ENCODE measurements at regions not wholly inside any gene's neighbourhood (a gene's known extent, or its start where the extent isn't known, plus 50 kb on each side); places are given as distances from the start of the nearest gene placed in this dataset.
"Not testable (repeated sequence)": the region's sequence is repeated elsewhere in the genome, so short reads cannot be mapped to it uniquely, and the experiment has no call there.

DNA sequence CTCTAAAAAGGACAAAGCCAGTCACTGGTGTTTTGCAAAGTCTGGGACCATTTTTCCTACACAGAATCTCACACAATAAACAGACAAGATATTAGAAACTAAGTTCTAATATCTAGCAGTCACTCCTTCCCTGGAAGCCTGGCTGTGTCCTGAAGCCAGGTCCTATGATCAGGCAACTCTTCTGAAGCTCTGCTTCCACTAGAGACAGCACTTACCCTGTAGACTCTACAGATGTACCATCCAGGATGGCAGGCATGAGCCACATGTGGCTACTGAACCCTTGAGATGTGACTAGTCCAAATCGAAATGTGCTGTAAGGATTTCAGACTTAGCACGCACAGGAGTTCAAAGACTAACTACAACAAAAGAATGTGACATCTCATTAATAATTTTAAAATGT lies 110.3 kb upstream of the NBPF9 start:
- H3K36me3 ChIP-seq; H3K9me3 ChIP-seq (replicated peaks in 1 of 11); H3K27ac ChIP-seq; H3K4me1 ChIP-seq; H3K4me2 ChIP-seq; H3K4me3 ChIP-seq; H3K9ac ChIP-seq; H3K27me3 ChIP-seq; H4K20me1 ChIP-seq: not testable (repeated sequence)

DNA sequence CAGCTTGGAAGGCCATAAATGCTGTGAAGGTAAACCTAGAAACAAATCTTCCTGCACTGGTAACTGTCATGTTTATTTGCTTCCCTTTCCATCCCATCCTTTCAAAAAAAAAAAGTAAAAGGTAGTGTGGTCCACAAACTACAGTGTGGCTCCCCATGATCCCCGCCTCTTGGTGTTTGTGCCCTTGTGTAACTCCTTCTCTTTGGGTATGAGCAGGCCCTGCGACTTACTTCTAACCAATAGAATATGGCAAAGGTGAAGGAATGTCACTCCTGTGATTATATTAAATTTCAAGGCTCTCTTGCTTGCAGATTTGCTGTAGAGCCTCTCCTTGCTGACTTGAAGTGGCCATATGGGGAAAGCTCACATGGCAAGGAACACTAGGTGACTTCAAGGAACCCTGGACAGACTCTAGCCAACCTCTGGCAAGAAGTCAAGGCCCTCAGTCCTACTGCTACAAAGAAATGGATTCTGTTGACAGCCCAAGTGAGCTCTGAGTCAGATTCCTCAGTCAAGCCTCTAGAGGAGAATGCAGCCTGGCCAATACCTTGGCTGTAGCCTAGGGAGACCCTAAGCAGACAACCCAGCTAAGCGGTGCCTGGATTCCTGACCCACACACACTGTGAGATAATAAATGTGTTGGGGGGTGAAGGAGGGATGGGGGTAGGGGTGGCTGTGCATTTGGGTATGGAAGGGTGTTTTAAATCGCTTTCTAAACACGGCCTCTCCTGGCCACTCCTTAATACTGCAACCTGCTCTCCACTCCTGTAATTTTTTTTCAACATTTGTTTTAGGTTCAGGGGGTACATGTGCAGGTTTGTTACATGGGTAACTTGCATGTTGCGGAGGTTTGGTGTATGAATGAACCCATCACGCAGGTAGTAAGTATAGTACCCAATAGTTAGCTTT lies 115.0 kb upstream of the NBPF9 start:
- not testable (repeated sequence) for H4K20me1 ChIP-seq; H3K9ac ChIP-seq; H3K27ac ChIP-seq; H3K36me3 ChIP-seq; H3K4me1 ChIP-seq; H3K9me3 ChIP-seq (replicated peaks in 1 of 11); H3K4me2 ChIP-seq; H3K4me3 ChIP-seq; H3K27me3 ChIP-seq

DNA sequence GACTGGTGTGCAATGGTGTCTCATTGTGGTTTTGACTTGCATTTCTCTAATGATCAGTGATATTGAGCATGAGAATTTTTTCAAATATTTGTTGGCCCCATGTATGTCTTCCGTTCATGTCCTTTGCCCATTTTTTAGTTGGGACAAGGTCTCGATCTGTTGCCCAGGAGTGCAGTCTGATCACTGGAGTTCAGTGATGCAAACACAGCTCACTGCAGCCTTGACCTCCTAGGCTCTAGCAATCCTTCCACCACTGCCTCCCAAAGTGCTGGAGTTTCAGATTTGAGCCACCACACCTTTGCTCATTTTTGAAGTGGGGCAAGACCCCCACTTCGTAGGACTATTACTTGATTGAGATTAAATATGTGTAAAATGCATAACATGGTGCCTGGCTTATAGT lies 116.2 kb upstream of the NBPF9 start:
- H3K9ac ChIP-seq; H3K36me3 ChIP-seq; H3K27ac ChIP-seq; H3K4me3 ChIP-seq; H3K4me2 ChIP-seq; H4K20me1 ChIP-seq; H3K27me3 ChIP-seq; H3K9me3 ChIP-seq (replicated peaks in 1 of 11); H3K4me1 ChIP-seq: not testable (repeated sequence)

DNA sequence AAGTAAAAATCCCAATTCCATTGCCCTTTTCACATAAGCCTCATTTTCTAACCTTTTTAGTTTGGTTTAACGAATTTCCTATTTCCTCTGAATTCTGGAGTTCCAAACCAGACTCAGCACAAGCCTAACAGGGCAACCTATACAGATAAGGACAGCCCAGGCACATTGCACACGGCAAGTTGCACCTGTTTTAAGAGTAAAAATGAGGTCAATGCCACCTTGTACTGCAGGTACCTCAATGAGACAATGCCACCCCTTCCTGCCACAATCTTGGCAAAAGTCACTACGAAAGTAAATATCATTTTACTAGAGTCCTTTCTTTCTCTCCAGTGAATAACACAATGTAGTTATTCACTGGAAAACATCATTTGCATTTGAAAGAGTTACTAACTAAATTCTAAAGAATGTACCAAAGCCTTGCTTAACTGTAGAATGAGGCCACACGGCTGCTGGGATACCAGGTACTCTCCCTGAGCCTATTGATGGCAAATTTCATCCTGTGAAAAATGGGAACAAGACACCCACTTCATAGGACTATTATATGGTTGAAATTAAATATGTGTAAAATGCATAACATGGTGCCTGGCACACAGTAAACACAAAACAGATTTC lies 117.2 kb upstream of the NBPF9 start:
- not testable (repeated sequence) for H3K27ac ChIP-seq, H3K4me3 ChIP-seq

DNA sequence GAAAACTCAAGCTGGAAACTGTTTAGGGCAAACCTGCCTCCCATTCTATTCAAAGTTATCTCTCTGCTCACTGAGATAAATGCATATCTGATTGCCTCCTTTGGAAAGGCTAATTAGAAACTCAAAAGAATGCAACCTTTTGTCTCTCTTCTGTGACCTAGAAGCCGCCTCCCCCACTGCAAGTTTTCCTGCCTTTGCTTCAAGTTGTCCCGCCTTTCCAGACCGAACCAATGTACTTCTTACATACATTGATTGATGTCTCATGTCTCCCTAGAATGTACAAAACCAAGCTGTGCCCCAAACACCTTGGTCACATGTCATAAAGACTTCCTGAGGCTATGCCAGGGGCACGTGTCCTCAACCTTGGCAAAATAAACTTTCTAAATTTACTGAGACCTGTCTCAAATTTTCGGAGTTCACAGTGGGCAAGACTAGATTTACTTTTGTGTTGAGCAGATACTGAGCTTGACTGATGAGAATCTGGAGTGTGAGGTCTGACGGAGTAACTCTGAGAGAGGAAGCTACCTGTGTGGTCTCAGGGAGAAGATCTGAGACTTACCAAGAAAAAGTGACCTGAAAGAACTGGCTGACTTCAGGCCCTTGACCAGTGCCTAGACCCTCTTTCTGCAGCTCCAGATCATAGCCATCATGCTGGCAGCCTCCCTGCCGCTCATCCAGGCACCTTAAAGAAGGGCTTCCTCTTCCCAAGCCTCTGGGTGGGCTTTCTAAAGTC lies 124.7 kb upstream of the NBPF9 start:
- not testable (repeated sequence) for H3K9ac ChIP-seq; H4K20me1 ChIP-seq; H3K27ac ChIP-seq; H3K9me3 ChIP-seq (replicated peaks in 1 of 11); H3K27me3 ChIP-seq; H3K36me3 ChIP-seq; H3K4me1 ChIP-seq; H3K4me3 ChIP-seq; H3K4me2 ChIP-seq

More for the DNA sequence above, 117.2 kb upstream of the NBPF9 start:
- H3K27me3 ChIP-seq; H4K20me1 ChIP-seq; H3K36me3 ChIP-seq; H3K9ac ChIP-seq; H3K4me1 ChIP-seq; H3K4me2 ChIP-seq; H3K9me3 ChIP-seq (replicated peaks in 1 of 11): not testable (repeated sequence)

DNA sequence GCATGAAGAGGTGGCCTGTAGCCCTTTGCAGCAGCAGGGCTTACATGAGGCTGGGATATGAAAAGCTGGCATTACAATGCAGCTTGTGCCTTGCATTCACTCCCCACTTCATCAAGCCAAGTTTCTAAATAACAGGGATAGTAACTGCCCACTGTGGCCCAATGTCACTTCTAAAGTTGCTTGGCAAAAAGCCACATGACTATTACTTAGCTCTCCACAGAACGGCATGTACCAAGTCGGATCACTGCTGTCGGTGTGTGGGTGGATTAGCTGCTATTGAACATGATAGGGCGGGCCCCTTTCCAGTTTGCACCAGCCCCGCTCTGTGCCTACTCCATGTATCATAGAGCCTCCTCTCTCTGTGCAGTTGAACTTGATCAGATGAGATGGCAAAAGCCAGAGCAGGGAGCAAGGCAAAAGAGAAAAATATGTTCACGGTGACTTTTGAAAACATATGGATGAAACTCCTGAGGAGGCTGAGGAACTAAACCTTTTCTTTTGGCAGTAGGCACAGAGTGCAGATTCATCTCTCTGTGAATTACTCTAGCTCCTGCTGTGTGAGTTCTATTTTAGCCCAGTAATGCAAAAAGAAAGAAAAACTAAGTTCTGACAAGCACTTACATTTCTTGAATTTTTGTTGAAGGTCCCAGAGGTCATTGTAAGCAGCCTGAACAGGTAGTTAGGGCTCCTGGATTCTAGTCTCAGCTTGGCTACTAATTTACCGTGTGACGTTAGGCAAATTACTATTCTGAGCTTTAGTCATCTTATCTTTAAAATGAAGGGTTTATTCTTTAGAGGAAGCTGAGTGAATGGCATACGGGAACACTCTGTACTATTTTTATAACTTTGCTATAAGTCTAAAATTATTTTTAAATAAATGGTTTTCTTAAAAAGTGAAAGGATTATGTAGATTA lies 125.6 kb upstream of the NBPF9 start:
- not testable (repeated sequence) for H3K27ac ChIP-seq

DNA sequence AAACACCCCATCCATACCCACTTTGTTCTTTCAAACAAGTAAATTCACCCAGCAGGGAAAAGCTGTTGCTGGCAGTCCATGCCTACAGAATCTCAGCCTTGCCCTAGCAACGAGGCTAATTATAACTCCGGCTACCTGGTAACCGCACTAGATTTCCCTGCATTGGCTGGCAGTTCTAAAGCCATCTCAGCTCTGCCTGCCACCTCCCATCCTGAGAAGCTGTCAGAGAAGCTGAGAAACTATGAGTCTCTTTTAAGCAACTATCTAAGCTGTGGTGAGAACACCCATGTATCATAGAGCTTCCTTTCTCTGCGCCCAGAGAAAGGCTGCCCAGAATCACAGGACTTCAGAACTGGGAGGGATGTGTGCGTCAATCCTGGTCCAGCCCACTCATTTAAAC lies 126.5 kb upstream of the NBPF9 start:
- not testable (repeated sequence) for H3K4me1 ChIP-seq; H3K36me3 ChIP-seq; H3K4me2 ChIP-seq; H3K27ac ChIP-seq; H3K9ac ChIP-seq; H3K9me3 ChIP-seq (replicated peaks in 1 of 11); H4K20me1 ChIP-seq; H3K27me3 ChIP-seq; H3K4me3 ChIP-seq

More for the DNA sequence above, 125.6 kb upstream of the NBPF9 start:
- not testable (repeated sequence) for H3K9ac ChIP-seq; H3K27me3 ChIP-seq; H4K20me1 ChIP-seq; H3K4me1 ChIP-seq; H3K36me3 ChIP-seq; H3K4me2 ChIP-seq; H3K4me3 ChIP-seq; H3K9me3 ChIP-seq (replicated peaks in 1 of 11)

DNA sequence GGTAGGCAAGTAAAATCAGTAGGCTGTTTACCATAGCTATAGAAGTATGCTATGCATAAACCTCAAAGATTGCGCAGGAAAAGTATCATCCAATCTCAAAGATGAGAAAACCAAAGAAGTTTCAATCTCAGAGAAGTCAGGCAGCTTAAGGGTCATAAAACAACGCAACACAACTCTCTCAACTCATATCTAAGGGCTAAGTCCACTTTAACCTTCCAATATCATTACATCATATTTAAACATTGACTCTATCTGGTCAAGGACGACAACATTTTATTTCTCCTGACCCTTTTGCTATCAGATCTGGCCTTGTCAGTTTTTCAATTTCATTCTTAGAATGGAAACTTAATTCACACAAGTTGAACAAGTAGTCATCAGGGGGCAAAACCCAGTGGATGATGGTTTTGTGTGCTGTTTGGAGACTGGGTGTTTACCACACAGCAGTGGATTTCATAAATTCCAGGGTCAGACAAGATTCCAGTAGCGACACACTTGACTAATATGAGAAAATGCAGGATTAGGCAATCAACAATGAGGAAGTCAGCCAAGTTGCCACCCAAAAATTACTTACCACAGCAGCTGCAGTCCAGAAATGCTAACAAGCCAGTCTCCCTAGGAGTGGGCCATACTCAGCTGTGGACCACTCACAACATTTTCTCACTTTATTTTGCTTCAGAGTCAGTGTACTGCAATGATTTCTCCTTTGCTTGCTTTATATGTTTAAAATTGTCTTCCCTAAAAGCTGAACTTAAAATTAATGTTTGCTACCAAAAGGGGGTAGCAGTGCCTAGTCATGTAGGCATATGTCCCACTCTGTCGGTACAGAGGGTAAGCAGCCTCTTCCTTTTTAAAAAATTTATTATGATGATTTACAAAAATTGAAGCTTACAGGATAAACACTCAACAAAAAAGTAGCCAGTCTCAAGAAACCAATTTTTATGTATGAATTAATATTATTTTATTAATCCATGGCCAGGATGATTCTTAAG lies 131.9 kb upstream of the NBPF9 start:
- H3K9ac ChIP-seq; H3K4me2 ChIP-seq; H3K36me3 ChIP-seq; H3K4me3 ChIP-seq; H3K27me3 ChIP-seq; H3K4me1 ChIP-seq; H4K20me1 ChIP-seq; H3K27ac ChIP-seq; H3K9me3 ChIP-seq (replicated peaks in 1 of 11): not testable (repeated sequence)

DNA sequence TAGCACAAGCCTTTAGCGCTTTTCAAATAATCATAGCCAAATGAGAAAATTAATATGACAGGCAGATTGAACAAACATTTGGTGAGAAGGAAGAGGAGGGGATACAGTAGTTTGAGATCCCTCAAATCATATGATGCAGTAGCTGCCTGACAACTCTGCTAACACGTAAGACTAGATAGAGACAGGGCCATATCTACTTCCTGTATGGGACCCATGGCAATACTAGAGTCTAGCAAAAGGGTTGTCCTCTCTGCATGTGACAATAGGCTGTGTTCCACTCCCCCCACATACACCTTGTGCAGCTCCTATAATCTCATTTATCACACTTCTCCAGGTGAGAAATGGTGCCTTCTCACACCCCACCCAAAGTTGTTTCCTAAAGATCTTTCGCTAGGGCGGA lies 134.2 kb upstream of the NBPF9 start:
- H3K27ac ChIP-seq; H3K36me3 ChIP-seq; H3K4me3 ChIP-seq; H3K9ac ChIP-seq; H3K27me3 ChIP-seq; H3K4me2 ChIP-seq; H4K20me1 ChIP-seq; H3K9me3 ChIP-seq (replicated peaks in 1 of 11); H3K4me1 ChIP-seq: not testable (repeated sequence)

DNA sequence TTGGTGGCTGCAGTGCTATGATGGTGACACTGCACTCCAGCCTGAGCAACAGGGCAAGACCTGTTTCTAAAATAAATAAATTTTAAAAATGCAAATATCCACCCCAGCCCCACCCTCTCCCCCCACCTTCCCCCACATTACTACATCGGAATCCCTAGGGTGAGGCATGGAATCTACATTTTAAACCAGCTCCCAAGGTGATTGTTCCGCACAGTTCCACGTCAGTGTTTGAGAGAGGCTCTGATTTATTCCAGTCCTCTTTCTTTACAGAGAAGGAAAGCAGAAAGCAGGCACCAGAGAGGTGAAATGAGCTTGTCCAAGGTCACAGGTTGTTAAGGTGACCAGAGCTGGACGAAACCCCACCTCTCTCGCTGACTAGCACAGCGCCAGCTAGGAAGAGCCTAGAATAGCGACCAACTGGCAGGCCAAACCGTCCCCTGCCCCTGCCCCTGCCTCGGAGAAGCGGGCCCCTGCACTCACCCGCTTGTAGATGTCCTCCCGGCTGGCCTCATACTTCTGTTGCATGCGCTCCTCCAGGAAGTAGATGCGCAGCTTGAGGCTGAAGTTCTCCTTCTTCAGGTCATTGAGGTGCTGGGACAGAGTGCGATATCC lies 136.7 kb upstream of the NBPF9 start:
- H4K20me1 ChIP-seq; H3K4me3 ChIP-seq; H3K9me3 ChIP-seq (replicated peaks in 1 of 11): not testable (repeated sequence)

DNA sequence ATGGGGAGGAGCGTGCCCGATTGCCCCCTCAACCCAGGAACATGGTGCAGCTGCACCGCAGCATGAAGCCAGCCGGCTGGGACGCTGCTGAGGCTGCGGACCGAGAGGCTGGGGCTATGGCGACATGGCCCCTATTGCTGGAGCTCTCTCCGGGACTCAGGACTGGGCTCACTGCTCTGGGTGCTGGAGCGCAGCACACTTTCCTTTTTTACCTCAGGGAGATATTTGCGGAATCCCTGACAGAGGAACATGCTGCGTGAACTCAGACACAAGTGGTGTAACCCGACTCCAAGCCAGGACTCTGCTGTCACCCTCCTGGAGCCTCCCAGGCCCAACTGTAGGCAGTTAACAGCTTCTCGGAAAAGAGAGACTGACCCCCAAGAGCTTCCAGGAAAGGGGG lies 137.2 kb upstream of the NBPF9 start:
- H3K9me3 ChIP-seq (replicated peaks in 1 of 11); H3K4me1 ChIP-seq; H3K36me3 ChIP-seq; H3K27ac ChIP-seq; H3K4me3 ChIP-seq; H3K9ac ChIP-seq; H3K4me2 ChIP-seq; H4K20me1 ChIP-seq; H3K27me3 ChIP-seq: not testable (repeated sequence)

More for the DNA sequence above, 136.7 kb upstream of the NBPF9 start:
- H3K9ac ChIP-seq, H3K36me3 ChIP-seq, H3K27ac ChIP-seq, H3K27me3 ChIP-seq, H3K4me1 ChIP-seq, H3K4me2 ChIP-seq: not testable (repeated sequence)

DNA sequence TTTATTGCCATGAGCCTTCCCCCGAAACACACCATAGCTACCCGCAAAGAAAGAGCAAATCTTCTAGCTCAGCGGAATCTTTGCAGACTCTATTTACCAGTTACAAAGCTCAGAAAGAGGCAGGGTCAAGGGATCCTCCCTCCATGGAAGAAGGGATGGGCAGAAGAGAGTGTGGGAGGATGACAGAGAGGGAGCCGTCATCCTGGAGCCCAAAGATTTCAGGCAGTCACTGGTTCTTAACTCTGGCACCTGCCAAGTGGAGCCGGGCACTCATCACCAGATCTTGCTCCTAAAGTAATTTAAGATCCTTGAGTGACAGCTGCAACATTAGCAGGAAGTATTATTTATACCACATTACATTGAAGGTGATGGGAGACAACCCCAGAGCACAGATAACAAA lies 137.9 kb upstream of the NBPF9 start:
- not testable (repeated sequence) for H3K27ac ChIP-seq; H3K9me3 ChIP-seq (replicated peaks in 1 of 11); H3K36me3 ChIP-seq; H3K4me2 ChIP-seq; H3K4me3 ChIP-seq; H3K4me1 ChIP-seq; H3K27me3 ChIP-seq; H4K20me1 ChIP-seq; H3K9ac ChIP-seq

Data from BLaER1 treated with 17β-estradiol and CSF1 and Interleukin-3, amounts not matched to agents 10 nM and 100 nM (cell line).